ENCODE measurements at regions not wholly inside any gene's neighbourhood (a gene's known extent, or its start where the extent isn't known, plus 50 kb on each side); places are given as distances from the start of the nearest gene placed in this dataset.

- TF ChIP-seq SUZ12 (IDR thresholded peaks at IDR 0.05; ENCODE audit: extremely low read depth, insufficient read depth, insufficient read length) (no peak), YY1 (IDR thresholded peaks at IDR 0.05; ENCODE audit: insufficient read depth, insufficient read length) (no peak), ZNF274 (IDR thresholded peaks at IDR 0.05; ENCODE audit: low read depth, low read length) (no peak)
Measured at GRCh38 chr10:65041307-65041706, 1520.1 kb downstream of the REEP3 start.

Measured in NT2/D1 (cell line).